OCI-LY1 (cell line): ENCODE measurements at regions not wholly inside any gene's neighbourhood (a gene's known extent, or its start where the extent isn't known, plus 50 kb on each side); places are given as distances from the start of the nearest gene placed in this dataset.

Source experiments
- EZH2 ChIP-seq: fragments of 200-600 bp; sonication (generic), shearing (Covaris generic); IDR thresholded peaks from 2 replicates; pipeline ENCODE4 v1.8.0; 2017; ENCODE audit warnings: borderline replicate concordance, mixed run types, mild to moderate bottlenecking, antibody characterized with exemption, low read length, moderate library complexity, mixed read lengths
- TF ChIP-seq, protein P1 (sequence below): fragments of 200-600 bp; sonication (generic), shearing (Covaris generic); IDR thresholded peaks from 2 replicates; pipeline ENCODE4 v1.5.1; 2017; ENCODE audit warnings: mild to moderate bottlenecking, antibody characterized with exemption, low read length, moderate library complexity, mixed read lengths

- TF ChIP-seq, protein P1, sequence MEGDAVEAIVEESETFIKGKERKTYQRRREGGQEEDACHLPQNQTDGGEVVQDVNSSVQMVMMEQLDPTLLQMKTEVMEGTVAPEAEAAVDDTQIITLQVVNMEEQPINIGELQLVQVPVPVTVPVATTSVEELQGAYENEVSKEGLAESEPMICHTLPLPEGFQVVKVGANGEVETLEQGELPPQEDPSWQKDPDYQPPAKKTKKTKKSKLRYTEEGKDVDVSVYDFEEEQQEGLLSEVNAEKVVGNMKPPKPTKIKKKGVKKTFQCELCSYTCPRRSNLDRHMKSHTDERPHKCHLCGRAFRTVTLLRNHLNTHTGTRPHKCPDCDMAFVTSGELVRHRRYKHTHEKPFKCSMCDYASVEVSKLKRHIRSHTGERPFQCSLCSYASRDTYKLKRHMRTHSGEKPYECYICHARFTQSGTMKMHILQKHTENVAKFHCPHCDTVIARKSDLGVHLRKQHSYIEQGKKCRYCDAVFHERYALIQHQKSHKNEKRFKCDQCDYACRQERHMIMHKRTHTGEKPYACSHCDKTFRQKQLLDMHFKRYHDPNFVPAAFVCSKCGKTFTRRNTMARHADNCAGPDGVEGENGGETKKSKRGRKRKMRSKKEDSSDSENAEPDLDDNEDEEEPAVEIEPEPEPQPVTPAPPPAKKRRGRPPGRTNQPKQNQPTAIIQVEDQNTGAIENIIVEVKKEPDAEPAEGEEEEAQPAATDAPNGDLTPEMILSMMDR = no peak
- TF ChIP-seq EZH2 = no peak
These were observed 394.6 kb upstream of the SETBP1 start for GRCh38 chr18:44286049-44286448.
